Neural progenitor cell (in vitro differentiated cells): ENCODE measurements at regions not wholly inside any gene's neighbourhood (a gene's known extent, or its start where the extent isn't known, plus 50 kb on each side); places are given as distances from the start of the nearest gene placed in this dataset.
"Not testable (repeated sequence)": the region's sequence is repeated elsewhere in the genome, so short reads cannot be mapped to it uniquely, and the experiment has no call there.

Experiments
- DNase-seq: peaks from one replicate; pipeline ENCODE4 v3.0.0-alpha.2; 2016; ENCODE audit warnings: low spot score
- H2AFZ ChIP-seq: fragments of 200-600 bp; sonication (generic); replicated peaks from 2 replicates; pipeline ENCODE4 v1.6.1; 2016; ENCODE audit warnings: antibody characterized with exemption
- H3F3A ChIP-seq: fragments of 200-600 bp; sonication (generic); 2 replicates; pipeline ENCODE4 v1.6.1; 2016; ENCODE audit warnings: antibody characterized with exemption, low read depth
- H3K27ac ChIP-seq: fragments of 200-600 bp; sonication (generic); 2 replicates; pipeline ENCODE4 v1.5.1; 2016; ENCODE audit warnings: mild to moderate bottlenecking
- H3K27me3 ChIP-seq: fragments of 200-600 bp; sonication (generic); 2 replicates; pipeline ENCODE4 v1.6.1; 2016; ENCODE audit warnings: mild to moderate bottlenecking, moderate library complexity
- H3K36me3 ChIP-seq: fragments of 200-600 bp; sonication (generic); 2 replicates; pipeline ENCODE4 v1.5.1; 2016
- H3K4me1 ChIP-seq: fragments of 200-600 bp; sonication (generic); 2 replicates; pipeline ENCODE4 v1.6.1; 2016; ENCODE audit warnings: mixed run types
- H3K4me2 ChIP-seq: fragments of 200-600 bp; sonication (generic); 2 replicates; pipeline ENCODE4 v1.6.1; 2016
- H3K4me3 ChIP-seq: fragments of 200-600 bp; sonication (generic); 2 replicates; pipeline ENCODE4 v1.5.1; 2016
- H3K79me2 ChIP-seq: fragments of 200-600 bp; sonication (generic); 2 replicates; pipeline ENCODE4 v1.6.1; 2016; ENCODE audit warnings: low read depth
- H3K9ac ChIP-seq: fragments of 200-600 bp; sonication (generic); 2 replicates; pipeline ENCODE4 v1.6.1; 2016
- H3K9me3 ChIP-seq: fragments of 200-600 bp; sonication (generic); 2 replicates; pipeline ENCODE4 v1.5.1; 2016; ENCODE audit warnings: low read depth
- H4K20me1 ChIP-seq: fragments of 200-600 bp; sonication (generic); 2 replicates; pipeline ENCODE4 v1.6.1; 2016; ENCODE audit warnings: low read depth
- H3K27ac Mint-ChIP-seq: 3 replicates; pipeline ENCODE4 v1.8.0; 2021; ENCODE audit warnings: mixed read lengths
- H3K27me3 Mint-ChIP-seq: 2 replicates; pipeline ENCODE4 v1.8.0; 2022; ENCODE audit warnings: low read depth, mild to moderate bottlenecking, inconsistent platforms, moderate library complexity, mixed read lengths; ENCODE audit not compliant: insufficient read depth
- H3K36me3 Mint-ChIP-seq: 3 replicates; pipeline ENCODE4 v1.8.0; 2021; ENCODE audit warnings: mixed read lengths
- H3K4me1 Mint-ChIP-seq: 3 replicates; pipeline ENCODE4 v1.8.0; 2021; ENCODE audit warnings: mixed read lengths
- H3K4me3 Mint-ChIP-seq: 3 replicates; pipeline ENCODE4 v1.8.0; 2021; ENCODE audit warnings: mild to moderate bottlenecking, moderate library complexity, mixed read lengths
- H3K9me3 Mint-ChIP-seq: 3 replicates; pipeline ENCODE4 v1.8.0; 2020; ENCODE audit warnings: mixed read lengths
- EZH2 ChIP-seq: fragments of 200-600 bp; sonication (generic); IDR thresholded peaks from 2 replicates; pipeline ENCODE4 v1.6.1; 2017; ENCODE audit warnings: antibody characterized with exemption, mild to moderate bottlenecking, moderate library complexity
- EZH2phosphoT487 ChIP-seq: fragments of 200-600 bp; sonication (generic); IDR thresholded peaks from 2 replicates; pipeline ENCODE4 v1.6.1; 2017; ENCODE audit warnings: antibody characterized with exemption
- TF ChIP-seq, protein P1 (sequence below): fragments of 200-600 bp; sonication (generic); IDR thresholded peaks from 2 replicates; pipeline ENCODE4 v1.5.1; 2017; ENCODE audit warnings: antibody characterized with exemption, mild to moderate bottlenecking

GRCh38 chr15:22257047-22258008 lies 177.0 kb downstream of the OR4M2 start:
- H3K9me3 ChIP-seq = peaks cover 44% of the 10 kb centered on the region

DNA sequence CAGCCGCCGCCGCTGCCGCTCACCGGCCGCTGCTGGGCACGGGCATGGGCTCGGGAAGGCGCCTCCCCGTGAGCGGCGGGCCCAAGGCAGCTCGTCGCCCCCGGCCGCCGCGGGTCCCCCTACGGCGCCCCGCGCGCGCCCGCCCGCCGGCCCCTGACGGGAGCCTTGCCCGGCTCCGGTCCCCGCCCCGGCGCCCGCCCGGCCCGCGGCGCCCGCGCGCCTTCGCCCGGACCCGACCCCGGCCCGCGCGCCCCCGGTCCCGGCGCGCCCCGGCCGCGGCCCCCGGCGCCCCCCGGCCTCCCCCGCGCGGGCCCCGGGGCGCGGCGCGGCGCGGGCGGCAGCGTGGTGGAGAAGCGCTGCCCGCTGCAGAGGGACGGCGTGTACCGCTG lies 177.7 kb downstream of the OR4M2 start:
- H3K4me3 Mint-ChIP-seq = no peak overlapping the region
- Histone ChIP-seq H3K9me3 (peaks cover 43% of the 10 kb centered on the region), H2AFZ (no peak overlapping the region), H3K27me3 (no peaks in the 10 kb centered on the region), H3K79me2 (no peaks in the 10 kb centered on the region), H3K9ac (no peak overlapping the region), H3K4me3 (no peak overlapping the region), H3F3A (no peaks in the 10 kb centered on the region), H3K4me2 (no peak overlapping the region), H3K36me3 (no peaks in the 10 kb centered on the region), H3K27ac (no peak overlapping the region), H3K4me1 (no peaks in the 10 kb centered on the region), H4K20me1 (no peaks in the 10 kb centered on the region)
- H3K27ac Mint-ChIP-seq = no peak overlapping the region
- H3K4me1 Mint-ChIP-seq = no peaks in the 10 kb centered on the region
- TF ChIP-seq EZH2phosphoT487 = no peak
- TF ChIP-seq EZH2 = no peak
- TF ChIP-seq, protein P1, sequence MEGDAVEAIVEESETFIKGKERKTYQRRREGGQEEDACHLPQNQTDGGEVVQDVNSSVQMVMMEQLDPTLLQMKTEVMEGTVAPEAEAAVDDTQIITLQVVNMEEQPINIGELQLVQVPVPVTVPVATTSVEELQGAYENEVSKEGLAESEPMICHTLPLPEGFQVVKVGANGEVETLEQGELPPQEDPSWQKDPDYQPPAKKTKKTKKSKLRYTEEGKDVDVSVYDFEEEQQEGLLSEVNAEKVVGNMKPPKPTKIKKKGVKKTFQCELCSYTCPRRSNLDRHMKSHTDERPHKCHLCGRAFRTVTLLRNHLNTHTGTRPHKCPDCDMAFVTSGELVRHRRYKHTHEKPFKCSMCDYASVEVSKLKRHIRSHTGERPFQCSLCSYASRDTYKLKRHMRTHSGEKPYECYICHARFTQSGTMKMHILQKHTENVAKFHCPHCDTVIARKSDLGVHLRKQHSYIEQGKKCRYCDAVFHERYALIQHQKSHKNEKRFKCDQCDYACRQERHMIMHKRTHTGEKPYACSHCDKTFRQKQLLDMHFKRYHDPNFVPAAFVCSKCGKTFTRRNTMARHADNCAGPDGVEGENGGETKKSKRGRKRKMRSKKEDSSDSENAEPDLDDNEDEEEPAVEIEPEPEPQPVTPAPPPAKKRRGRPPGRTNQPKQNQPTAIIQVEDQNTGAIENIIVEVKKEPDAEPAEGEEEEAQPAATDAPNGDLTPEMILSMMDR = no peak
- H3K36me3 Mint-ChIP-seq = peaks cover 6% of the 10 kb centered on the region
- H3K9me3 Mint-ChIP-seq = peaks cover 70% of the 10 kb centered on the region
- DNase-seq = no peak
- H3K27me3 Mint-ChIP-seq = peaks cover 11% of the 10 kb centered on the region

More at GRCh38 chr15:22257047-22258008, 177.0 kb downstream of the OR4M2 start:
- no peak overlapping the region for H3K9ac ChIP-seq
- H4K20me1 ChIP-seq = no peaks in the 10 kb centered on the region
- no peak for DNase-seq
- H3K27ac ChIP-seq = no peak overlapping the region
- H3K4me2 ChIP-seq = no peak overlapping the region
- no peaks in the 10 kb centered on the region for H3K36me3 ChIP-seq
- H3K4me3 ChIP-seq = no peak overlapping the region
- Mint-ChIP-seq H3K4me3 (no peak overlapping the region), H3K27me3 (peaks cover 14% of the 10 kb centered on the region), H3K4me1 (no peaks in the 10 kb centered on the region), H3K36me3 (peaks cover 6% of the 10 kb centered on the region), H3K9me3 (peaks cover 75% of the 10 kb centered on the region), H3K27ac (no peak overlapping the region)
- no peaks in the 10 kb centered on the region for H3K27me3 ChIP-seq
- H2AFZ ChIP-seq = no peak overlapping the region
- H3K79me2 ChIP-seq = no peaks in the 10 kb centered on the region
- no peaks in the 10 kb centered on the region for H3F3A ChIP-seq
- H3K4me1 ChIP-seq = no peaks in the 10 kb centered on the region
- TF ChIP-seq EZH2 (no peak), EZH2phosphoT487 (no peak)
- TF ChIP-seq, protein P1 = no peak

DNA sequence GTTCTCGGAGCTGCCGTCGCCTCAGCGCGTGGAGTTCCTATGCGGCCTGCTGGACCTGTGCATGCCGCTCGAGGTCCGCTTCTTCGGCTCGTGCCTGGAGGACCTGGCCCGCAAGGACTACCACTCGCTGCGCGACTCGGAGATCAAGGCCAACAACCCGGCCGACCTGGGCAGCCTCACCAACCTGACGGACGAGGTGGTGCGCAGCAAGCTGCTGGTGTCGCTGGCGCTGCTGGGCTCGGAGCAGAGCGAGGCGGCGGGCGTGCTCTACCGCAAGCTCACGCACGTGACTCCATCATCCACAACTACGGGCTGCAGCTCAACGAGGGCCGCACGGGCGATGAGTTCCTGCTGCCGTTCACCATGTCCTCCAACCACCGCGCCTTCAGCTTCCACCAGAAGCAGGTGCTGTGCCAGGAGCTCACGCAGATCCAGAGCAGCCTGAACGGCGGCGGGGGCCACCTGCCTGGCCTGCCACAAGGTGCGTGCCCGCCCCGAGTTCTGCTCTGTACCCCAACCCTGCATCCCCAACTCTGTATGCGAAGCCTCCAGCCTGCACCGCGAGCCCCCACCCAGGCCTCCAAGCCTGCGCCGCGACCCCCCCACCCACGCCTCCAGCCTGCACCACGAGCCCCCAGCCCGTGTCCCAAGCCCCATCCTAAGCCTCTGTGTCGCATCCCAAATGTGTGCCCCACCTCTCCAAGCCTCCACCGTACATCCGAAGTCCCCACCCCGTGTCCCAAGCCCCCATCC lies 178.2 kb downstream of the OR4M2 start:
- Mint-ChIP-seq H3K36me3 (peaks cover 6% of the 10 kb centered on the region), H3K4me3 (no peak overlapping the region), H3K4me1 (no peaks in the 10 kb centered on the region), H3K9me3 (peaks cover 65% of the 10 kb centered on the region), H3K27me3 (peaks cover 11% of the 10 kb centered on the region), H3K27ac (no peak overlapping the region)
- Histone ChIP-seq H4K20me1 (no peaks in the 10 kb centered on the region), H3K27ac (no peak overlapping the region), H3K27me3 (no peaks in the 10 kb centered on the region), H3K4me2 (no peak overlapping the region), H3K9ac (no peak overlapping the region), H3K36me3 (no peaks in the 10 kb centered on the region), H3K4me1 (no peaks in the 10 kb centered on the region), H2AFZ (no peak overlapping the region), H3K9me3 (peaks cover 46% of the 10 kb centered on the region), H3K79me2 (no peaks in the 10 kb centered on the region), H3K4me3 (no peak overlapping the region), H3F3A (no peaks in the 10 kb centered on the region)
- TF ChIP-seq EZH2 (no peak), EZH2phosphoT487 (no peak)
- TF ChIP-seq, protein P1 = no peak
- DNase-seq = no peak

- H4K20me1 ChIP-seq, H3K4me2 ChIP-seq, H3K4me3 Mint-ChIP-seq, H3K27me3 Mint-ChIP-seq, H3K4me1 ChIP-seq, DNase-seq, H3K4me3 ChIP-seq, H2AFZ ChIP-seq, H3K9ac ChIP-seq, H3K27me3 ChIP-seq, H3K36me3 ChIP-seq, H3F3A ChIP-seq, H3K79me2 ChIP-seq, H3K4me1 Mint-ChIP-seq, H3K27ac Mint-ChIP-seq, H3K27ac ChIP-seq, H3K36me3 Mint-ChIP-seq: not testable (repeated sequence)
- peaks cover 58% of the 10 kb centered on the region for H3K9me3 Mint-ChIP-seq
- H3K9me3 ChIP-seq = peaks cover 40% of the 10 kb centered on the region
Measured at GRCh38 chr15:22259151-22259750, 178.9 kb downstream of the OR4M2 start.
